IMR-90 (cell line): ENCODE measurements at regions not wholly inside any gene's neighbourhood (a gene's known extent, or its start where the extent isn't known, plus 50 kb on each side); places are given as distances from the start of the nearest gene placed in this dataset.
"Not testable (repeated sequence)": the region's sequence is repeated elsewhere in the genome, so short reads cannot be mapped to it uniquely, and the experiment has no call there.

Experiments used
- ATAC-seq: fragments of 200-7000 bp; cut with Tn5 transposase; 2 replicates; pipeline ENCODE4 v1.9.1; 2020; ENCODE audit warnings: low read depth, mild to moderate bottlenecking, moderate library complexity
- BruUV-seq: library from RNA; stranded (reverse); fragments of 400-500 nt; replicated peaks from 2 replicates; lab custom pipeline; 2021; lab: Mats Ljungman, UMichigan
- CTCF ChIA-PET: fragments of 300-600 bp; formaldehyde crosslinking; extraction: SDS; loops from one replicate; lab custom pipeline; 2021; ENCODE audit warnings: antibody characterized with exemption; lab: Yijun Ruan, JAX
- POLR2A ChIA-PET: fragments of 300-600 bp; sonication (Branson Sonifier 250); formaldehyde crosslinking; loops from one replicate; lab custom pipeline; 2022; ENCODE audit warnings: antibody characterized with exemption; ENCODE audit not compliant: unreplicated experiment; lab: Charles Lee
- DNase-seq: peaks from one replicate; pipeline ENCODE4 v3.0.0; 2013
- H2AFZ ChIP-seq: replicated peaks from 2 replicates; pipeline ENCODE3; 2013; ENCODE audit warnings: low read length, mild to moderate bottlenecking; ENCODE audit not compliant: poor library complexity
- H2AK5ac ChIP-seq: 2 replicates; pipeline ENCODE4 v1.6.1; 2013; ENCODE audit warnings: low read depth, low read length, inconsistent platforms
- H2AK9ac ChIP-seq: replicated peaks from 2 replicates; pipeline ENCODE3; 2013; ENCODE audit warnings: mild to moderate bottlenecking, low read depth, low read length, moderate library complexity; ENCODE audit not compliant: poor library complexity
- H2BK120ac ChIP-seq: 2 replicates; pipeline ENCODE4 v1.6.1; 2013; ENCODE audit warnings: low read depth, low read length, inconsistent platforms
- H2BK15ac ChIP-seq: 3 replicates; pipeline ENCODE4 v1.6.1; 2013; ENCODE audit warnings: low read depth, low read length, inconsistent platforms
- H2BK20ac ChIP-seq: 2 replicates; pipeline ENCODE4 v1.6.1; 2013; ENCODE audit warnings: low read depth, mild to moderate bottlenecking, inconsistent platforms, low read length, moderate library complexity
- H2BK5ac ChIP-seq: 2 replicates; pipeline ENCODE4 v1.6.1; 2013; ENCODE audit warnings: mild to moderate bottlenecking, low read depth, low read length, inconsistent platforms; ENCODE audit not compliant: poor library complexity, severe bottlenecking
- H3K14ac ChIP-seq: replicated peaks from 2 replicates; pipeline ENCODE4 v1.6.1; 2013; ENCODE audit warnings: low read depth, low read length, inconsistent platforms
- H3K18ac ChIP-seq: 2 replicates; pipeline ENCODE4 v1.6.1; 2013; ENCODE audit warnings: low read depth, low read length, control low read depth
- H3K23ac ChIP-seq: 2 replicates; pipeline ENCODE4 v1.6.1; 2013; ENCODE audit warnings: low read depth, low read length, inconsistent platforms
- H3K27ac ChIP-seq: 2 replicates; pipeline ENCODE4 v1.5.1; 2013; ENCODE audit warnings: mild to moderate bottlenecking, control low read depth, low read length; ENCODE audit not compliant: insufficient read depth
- H3K27me3 ChIP-seq: 2 replicates; pipeline ENCODE4 v1.6.1; 2013; ENCODE audit warnings: low read length; ENCODE audit not compliant: control insufficient read depth, insufficient read depth
- H3K36me3 ChIP-seq: 2 replicates; pipeline ENCODE4 v1.6.1; 2013; ENCODE audit warnings: low read length, mixed read lengths; ENCODE audit not compliant: control insufficient read depth, insufficient read depth
- H3K4ac ChIP-seq: 2 replicates; pipeline ENCODE4 v1.6.1; 2013; ENCODE audit warnings: low read depth, low read length, inconsistent platforms
- H3K4me1 ChIP-seq: 2 replicates; pipeline ENCODE4 v1.6.1; 2013; ENCODE audit warnings: low read length, mixed read lengths; ENCODE audit not compliant: control insufficient read depth, insufficient read depth
- H3K4me2 ChIP-seq: 2 replicates; pipeline ENCODE4 v1.6.1; 2013; ENCODE audit warnings: low read depth, mild to moderate bottlenecking, control low read depth, low read length, moderate library complexity
- H3K4me3 ChIP-seq: 2 replicates; pipeline ENCODE4 v1.5.1; 2013; ENCODE audit warnings: low read depth, mild to moderate bottlenecking, control low read depth, low read length, moderate library complexity; ENCODE audit not compliant: insufficient read depth
- H3K56ac ChIP-seq: 2 replicates; pipeline ENCODE4 v1.6.1; 2013; ENCODE audit warnings: low read length, inconsistent platforms; ENCODE audit not compliant: insufficient read depth; ENCODE audit errors: extremely low read depth
- H3K79me1 ChIP-seq, 2 experiments: 2 replicates each; pipeline ENCODE4 v1.6.1; 2013; ENCODE audit warnings: low read length in 2 of 2, inconsistent platforms in 1 of 2, low read depth in 1 of 2
- H3K9ac ChIP-seq: 2 replicates; pipeline ENCODE4 v1.6.1; 2013; ENCODE audit warnings: low read depth, low read length, control low read depth
- H3K9me1 ChIP-seq: 2 replicates; pipeline ENCODE4 v1.6.1; 2013; ENCODE audit warnings: low read length, inconsistent platforms; ENCODE audit not compliant: insufficient read depth
- H3K9me3 ChIP-seq: 2 replicates; pipeline ENCODE4 v1.6.1; 2013; ENCODE audit warnings: low read length; ENCODE audit not compliant: control insufficient read depth, insufficient read depth
- H4K20me1 ChIP-seq: 2 replicates; pipeline ENCODE4 v1.6.1; 2013; ENCODE audit warnings: low read length, inconsistent platforms; ENCODE audit not compliant: insufficient read depth
- H4K5ac ChIP-seq: 2 replicates; pipeline ENCODE4 v1.6.1; 2013; ENCODE audit warnings: mild to moderate bottlenecking, low read depth, low read length, control low read depth
- H4K8ac ChIP-seq, 2 experiments: 2 replicates each; pipeline ENCODE4 v1.6.1; 2013; ENCODE audit warnings: low read depth in 2 of 2, low read length in 2 of 2, control low read depth in 1 of 2, inconsistent platforms in 1 of 2
- H4K91ac ChIP-seq: 2 replicates; pipeline ENCODE4 v1.6.1; 2013; ENCODE audit warnings: low read depth, low read length, inconsistent platforms; ENCODE audit not compliant: insufficient read depth
- WGBS, 2 experiments: methylation state at CpG; one replicate each; pipeline versions ENCODE4 v1.1.5 to v1.1.7; 2013; ENCODE audit warnings: missing lambda C conversion rate in 2 of 2; ENCODE audit not compliant: insufficient read length in 1 of 2; ENCODE audit errors: extremely low coverage in 2 of 2; 5-methylcytosine and 5-hydroxymethylcytosine counted together
- dilution Hi-C: fragments of 300-500 bp; cut with HindIII; formaldehyde crosslinking; loops from one replicate; pipeline ENCODE4 v1.14.3; 2018; ENCODE audit warnings: low sequenced_read_pairs; ENCODE audit not compliant: unreplicated experiment
- in situ Hi-C: fragments of 300-500 bp; cut with MboI; formaldehyde crosslinking; loops from 3 replicates; pipeline ENCODE4 v1.14.3; 2019; ENCODE audit warnings: low sequenced_read_pairs, inconsistent platforms, mixed read lengths
- intact Hi-C: fragments of 100-400 bp; cut with micrococcal nuclease; formaldehyde crosslinking; loops from 2 replicates; pipeline ENCODE4 v1.10.0; 2022

GRCh38 chr13:44845281-44846058 lies 143.8 kb downstream of the NUFIP1 start:
- H3K27ac ChIP-seq, H3K79me1 ChIP-seq, H3K9ac ChIP-seq, H3K36me3 ChIP-seq, H3K4ac ChIP-seq, DNase-seq, dilution Hi-C loops, H3K9me3 ChIP-seq, POLR2A ChIA-PET, H3K4me3 ChIP-seq, H2AK5ac ChIP-seq, H2BK120ac ChIP-seq, H3K14ac ChIP-seq, H3K4me2 ChIP-seq, ATAC-seq, BruUV-seq, H4K20me1 ChIP-seq, H3K23ac ChIP-seq, H3K56ac ChIP-seq, H3K27me3 ChIP-seq, H2BK20ac ChIP-seq, intact Hi-C loops, in situ Hi-C loops, H2AK9ac ChIP-seq, H4K91ac ChIP-seq, H2BK15ac ChIP-seq, H2BK5ac ChIP-seq, H4K8ac ChIP-seq, H4K5ac ChIP-seq, H2AFZ ChIP-seq, H3K18ac ChIP-seq: not testable (repeated sequence)
- Histone ChIP-seq H3K4me1 (peaks cover 12% of the 10 kb centered on the region), H3K9me1 (peaks cover 19% of the 10 kb centered on the region)
- CTCF ChIA-PET = interaction anchor here (1.3 kb wide), 1 partner anchor 308 kb away, joined by 4 read pairs; no protein-coding TSS in a partner anchor
- 80% methylated on average over 1 of the region's 11 CpGs; no CpG with 5 or more reads in 1 of the 2 experiments for WGBS, 2 experiments
